ENCODE measurements at regions not wholly inside any gene's neighbourhood (a gene's known extent, or its start where the extent isn't known, plus 50 kb on each side); places are given as distances from the start of the nearest gene placed in this dataset.

DNA sequence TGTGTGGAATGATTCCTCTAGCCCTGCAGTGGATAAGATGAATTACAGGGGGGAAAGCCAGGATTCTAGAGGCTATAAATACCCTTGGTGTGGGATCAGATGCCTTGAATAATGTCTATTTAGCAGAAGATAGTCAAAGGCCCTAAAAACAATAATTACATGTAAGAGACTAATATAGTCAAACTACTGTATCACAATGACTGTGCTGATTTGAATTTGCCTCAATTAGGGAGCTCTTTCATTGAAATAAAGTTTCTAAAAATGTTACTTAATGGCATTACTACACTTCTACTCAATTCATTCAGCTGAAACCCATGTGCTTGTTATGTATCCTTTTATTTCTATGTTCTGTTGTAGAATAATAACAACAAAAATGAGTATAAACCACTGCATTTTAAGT, 915.6 kb downstream of the TUSC7 start:
- no peak for TF ChIP-seq POLR2A (IDR thresholded peaks at IDR 0.05)
- TF ChIP-seq, protein P1, sequence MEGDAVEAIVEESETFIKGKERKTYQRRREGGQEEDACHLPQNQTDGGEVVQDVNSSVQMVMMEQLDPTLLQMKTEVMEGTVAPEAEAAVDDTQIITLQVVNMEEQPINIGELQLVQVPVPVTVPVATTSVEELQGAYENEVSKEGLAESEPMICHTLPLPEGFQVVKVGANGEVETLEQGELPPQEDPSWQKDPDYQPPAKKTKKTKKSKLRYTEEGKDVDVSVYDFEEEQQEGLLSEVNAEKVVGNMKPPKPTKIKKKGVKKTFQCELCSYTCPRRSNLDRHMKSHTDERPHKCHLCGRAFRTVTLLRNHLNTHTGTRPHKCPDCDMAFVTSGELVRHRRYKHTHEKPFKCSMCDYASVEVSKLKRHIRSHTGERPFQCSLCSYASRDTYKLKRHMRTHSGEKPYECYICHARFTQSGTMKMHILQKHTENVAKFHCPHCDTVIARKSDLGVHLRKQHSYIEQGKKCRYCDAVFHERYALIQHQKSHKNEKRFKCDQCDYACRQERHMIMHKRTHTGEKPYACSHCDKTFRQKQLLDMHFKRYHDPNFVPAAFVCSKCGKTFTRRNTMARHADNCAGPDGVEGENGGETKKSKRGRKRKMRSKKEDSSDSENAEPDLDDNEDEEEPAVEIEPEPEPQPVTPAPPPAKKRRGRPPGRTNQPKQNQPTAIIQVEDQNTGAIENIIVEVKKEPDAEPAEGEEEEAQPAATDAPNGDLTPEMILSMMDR (IDR thresholded peaks at IDR 0.05 in 4 of 5, conservative IDR thresholded peaks at IDR 0.05 in 1 of 5): no peak

Data from gastrocnemius medialis (tissue), 4 donors.